WERI-Rb-1 (cell line): ENCODE measurements at regions not wholly inside any gene's neighbourhood (a gene's known extent, or its start where the extent isn't known, plus 50 kb on each side); places are given as distances from the start of the nearest gene placed in this dataset.
"Not testable (repeated sequence)": the region's sequence is repeated elsewhere in the genome, so short reads cannot be mapped to it uniquely, and the experiment has no call there.

Experiments used
- DNase-seq: peaks from one replicate; pipeline ENCODE4 v3.0.0-alpha.2; 2020
- H3K27ac ChIP-seq: fragments of 250-450 bp; sonication (Bioruptor Pico); 2 replicates; pipeline ENCODE4 v1.5.1; 2020; ENCODE audit warnings: mild to moderate bottlenecking, moderate library complexity
- H3K27me3 ChIP-seq: fragments of 250-450 bp; sonication (Bioruptor Pico); 2 replicates; pipeline ENCODE4 v1.5.1; 2021; ENCODE audit warnings: mild to moderate bottlenecking, low read depth, moderate library complexity; ENCODE audit not compliant: insufficient read depth, severe bottlenecking
- H3K36me3 ChIP-seq: fragments of 250-450 bp; sonication (Bioruptor Pico); 2 replicates; pipeline ENCODE4 v1.5.1; 2020; ENCODE audit warnings: mild to moderate bottlenecking, moderate library complexity
- H3K4me3 ChIP-seq: 2 replicates; pipeline ENCODE4 v1.5.1; 2011; ENCODE audit warnings: low read depth, mild to moderate bottlenecking, control low read depth, low read length
- H3K9me3 ChIP-seq: fragments of 250-450 bp; sonication (Bioruptor Pico); 2 replicates; pipeline ENCODE4 v1.5.1; 2021; ENCODE audit warnings: mild to moderate bottlenecking, moderate library complexity; ENCODE audit not compliant: severe bottlenecking
- TF ChIP-seq, protein P1 (sequence below): IDR thresholded peaks from 2 replicates; pipeline ENCODE4 v1.5.1; 2011; ENCODE audit warnings: low read depth, mild to moderate bottlenecking, control low read depth, inconsistent platforms, low read length

DNA sequence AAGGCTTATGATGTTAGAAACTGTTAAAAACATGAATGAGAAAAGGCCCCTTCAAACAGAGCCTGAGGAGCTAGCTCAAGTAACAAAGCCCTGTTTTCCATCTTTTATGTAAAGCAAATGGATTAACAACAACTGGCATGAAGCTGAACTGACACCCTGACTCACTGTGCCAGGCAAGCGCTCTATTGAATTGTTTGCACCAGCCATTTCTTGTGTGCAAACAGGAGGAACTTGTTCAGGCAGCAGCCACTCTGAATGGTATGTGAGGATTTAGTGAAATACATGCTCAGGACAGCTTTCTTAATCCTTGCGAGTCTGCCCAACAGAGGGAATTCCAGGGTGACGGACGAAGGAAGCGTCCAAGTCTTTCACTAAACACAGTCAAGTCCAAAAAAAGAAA is 291.1 kb upstream of the ADGRL2 start:
- peak; percentile 6 for DNase-seq
- Histone ChIP-seq H3K27me3 (no peaks in the 10 kb centered on the region), H3K36me3 (no peaks in the 10 kb centered on the region), H3K4me3 (no peak overlapping the region), H3K27ac (no peak overlapping the region), H3K9me3 (no peaks in the 10 kb centered on the region)
- TF ChIP-seq, protein P1, sequence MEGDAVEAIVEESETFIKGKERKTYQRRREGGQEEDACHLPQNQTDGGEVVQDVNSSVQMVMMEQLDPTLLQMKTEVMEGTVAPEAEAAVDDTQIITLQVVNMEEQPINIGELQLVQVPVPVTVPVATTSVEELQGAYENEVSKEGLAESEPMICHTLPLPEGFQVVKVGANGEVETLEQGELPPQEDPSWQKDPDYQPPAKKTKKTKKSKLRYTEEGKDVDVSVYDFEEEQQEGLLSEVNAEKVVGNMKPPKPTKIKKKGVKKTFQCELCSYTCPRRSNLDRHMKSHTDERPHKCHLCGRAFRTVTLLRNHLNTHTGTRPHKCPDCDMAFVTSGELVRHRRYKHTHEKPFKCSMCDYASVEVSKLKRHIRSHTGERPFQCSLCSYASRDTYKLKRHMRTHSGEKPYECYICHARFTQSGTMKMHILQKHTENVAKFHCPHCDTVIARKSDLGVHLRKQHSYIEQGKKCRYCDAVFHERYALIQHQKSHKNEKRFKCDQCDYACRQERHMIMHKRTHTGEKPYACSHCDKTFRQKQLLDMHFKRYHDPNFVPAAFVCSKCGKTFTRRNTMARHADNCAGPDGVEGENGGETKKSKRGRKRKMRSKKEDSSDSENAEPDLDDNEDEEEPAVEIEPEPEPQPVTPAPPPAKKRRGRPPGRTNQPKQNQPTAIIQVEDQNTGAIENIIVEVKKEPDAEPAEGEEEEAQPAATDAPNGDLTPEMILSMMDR = no peak

- DNase-seq = no peak
- H3K4me3 ChIP-seq = no peak overlapping the region
- H3K27ac ChIP-seq = no peak overlapping the region
- TF ChIP-seq, protein P1 = no peak
- H3K36me3 ChIP-seq = no peaks in the 10 kb centered on the region
- H3K27me3 ChIP-seq = no peaks in the 10 kb centered on the region
- H3K9me3 ChIP-seq = no peaks in the 10 kb centered on the region
Observed at GRCh38 chr1:81506699-81507098, 294.0 kb upstream of the ADGRL2 start.

GRCh38 chr1:81505831-81506230 is 294.9 kb upstream of the ADGRL2 start:
- no peak overlapping the region for H3K27ac ChIP-seq
- DNase-seq = no peak
- no peaks in the 10 kb centered on the region for H3K27me3 ChIP-seq
- no peaks in the 10 kb centered on the region for H3K9me3 ChIP-seq
- TF ChIP-seq, protein P1 = no peak
- no peaks in the 10 kb centered on the region for H3K36me3 ChIP-seq
- H3K4me3 ChIP-seq = no peak overlapping the region

- not testable (repeated sequence) for H3K36me3 ChIP-seq, H3K27ac ChIP-seq, DNase-seq, H3K9me3 ChIP-seq, H3K4me3 ChIP-seq, H3K27me3 ChIP-seq
Observed at GRCh38 chr1:81504820-81505219, 295.9 kb upstream of the ADGRL2 start.

- not testable (repeated sequence) for H3K9me3 ChIP-seq, H3K36me3 ChIP-seq, H3K27me3 ChIP-seq, H3K27ac ChIP-seq, H3K4me3 ChIP-seq, DNase-seq
Observed at GRCh38 chr1:81502705-81503104, 298.0 kb upstream of the ADGRL2 start.

DNA sequence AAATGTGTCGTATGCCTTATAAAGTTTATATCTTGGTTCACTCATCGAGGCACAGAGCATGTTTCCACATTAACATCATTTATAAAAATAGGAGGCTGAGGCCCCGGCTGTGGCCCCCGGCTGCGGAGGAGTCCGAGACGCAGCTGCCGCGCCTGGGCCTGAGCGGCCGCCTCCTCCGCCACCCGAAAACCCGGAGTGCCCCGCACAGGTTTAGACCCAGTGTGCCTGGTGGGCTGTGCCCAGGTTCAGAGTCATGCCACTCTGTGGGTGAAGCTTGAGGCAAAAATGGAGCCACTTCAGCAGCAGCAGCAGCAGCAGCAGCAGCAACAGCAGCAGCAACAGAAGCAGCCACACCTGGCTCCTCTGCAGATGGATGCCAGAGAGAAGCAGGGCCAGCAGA is 299.2 kb upstream of the ADGRL2 start:
- H3K4me3 ChIP-seq, H3K36me3 ChIP-seq, DNase-seq, H3K9me3 ChIP-seq, H3K27me3 ChIP-seq, H3K27ac ChIP-seq: not testable (repeated sequence)

- TF ChIP-seq, protein P1 = no peak
- Histone ChIP-seq H3K4me3 (no peak overlapping the region), H3K27me3 (no peaks in the 10 kb centered on the region), H3K9me3 (no peaks in the 10 kb centered on the region), H3K36me3 (no peaks in the 10 kb centered on the region), H3K27ac (no peak overlapping the region)
- DNase-seq = no peak
Observed at GRCh38 chr1:81499487-81499886, 301.2 kb upstream of the ADGRL2 start.
